GM12892 (cell line): ENCODE measurements at regions not wholly inside any gene's neighbourhood (a gene's known extent, or its start where the extent isn't known, plus 50 kb on each side); places are given as distances from the start of the nearest gene placed in this dataset.

Source experiments
- POLR2A ChIP-seq: IDR thresholded peaks from 2 replicates; pipeline ENCODE4 v1.6.1; 2011; ENCODE audit warnings: low read depth, low read length, control low read depth
- POLR2AphosphoS5 ChIP-seq: IDR thresholded peaks from 2 replicates; pipeline ENCODE4 v1.6.1; 2011; ENCODE audit warnings: low read depth, low read length, control low read depth
- TAF1 ChIP-seq: IDR thresholded peaks from 2 replicates; pipeline ENCODE4 v1.6.1; 2011; ENCODE audit warnings: low read depth, mild to moderate bottlenecking, control low read depth, low read length, borderline replicate concordance

GRCh38 chr9:134591082-134591571 is 50.5 kb upstream of the COL5A1 start:
- TF ChIP-seq POLR2AphosphoS5 (no peak), POLR2A (no peak), TAF1 (no peak)
